H1 (cell line): ENCODE measurements at regions not wholly inside any gene's neighbourhood (a gene's known extent, or its start where the extent isn't known, plus 50 kb on each side); places are given as distances from the start of the nearest gene placed in this dataset.
A peak's percentile ranks its signal among the peaks of the same experiment; 100 is the strongest.
"Not testable (repeated sequence)": the region's sequence is repeated elsewhere in the genome, so short reads cannot be mapped to it uniquely, and the experiment has no call there.

Experiments used
- CTCF ChIA-PET: fragments of 300-600 bp; sonication (Branson Sonifier 250); formaldehyde crosslinking; loops from one replicate; lab custom pipeline; 2021; ENCODE audit not compliant: partially characterized antibody; lab: Charles Lee
- POLR2A ChIA-PET: fragments of 300-600 bp; sonication (Branson Sonifier 250); formaldehyde crosslinking; loops from one replicate; lab custom pipeline; 2021; ENCODE audit warnings: inconsistent platforms; ENCODE audit not compliant: partially characterized antibody; lab: Charles Lee
- DNase-seq, 2 experiments: peaks; one replicate each; pipeline versions ENCODE4 v3.0.0 to v3.0.0-alpha.2; 2010 to 2022; ENCODE audit warnings: low spot score in 2 of 2, low read depth in 1 of 2, mixed read lengths in 1 of 2
- FAIRE-seq: peaks from 2 replicates; lab custom pipeline; 2011; peaks lifted over from hg19 to GRCh38; lab: Jason Lieb, UNC
- H2AFZ ChIP-seq: 2 replicates; pipeline ENCODE4 v1.8.1; 2012; ENCODE audit warnings: low read length, inconsistent platforms
- H2AK5ac ChIP-seq: 2 replicates; pipeline ENCODE4 v1.6.1; 2013; ENCODE audit warnings: low read depth, low read length
- H2BK120ac ChIP-seq: replicated peaks from 2 replicates; pipeline ENCODE3; 2013; ENCODE audit warnings: low read depth, low read length, inconsistent platforms
- H2BK12ac ChIP-seq: 2 replicates; pipeline ENCODE4 v1.6.1; 2013; ENCODE audit warnings: low read depth, low read length
- H2BK15ac ChIP-seq: 2 replicates; pipeline ENCODE4 v1.6.1; 2013; ENCODE audit warnings: low read length
- H2BK20ac ChIP-seq: 2 replicates; pipeline ENCODE4 v1.6.1; 2013; ENCODE audit warnings: low read length
- H2BK5ac ChIP-seq: 2 replicates; pipeline ENCODE4 v1.6.1; 2013; ENCODE audit warnings: low read depth, low read length
- H3K14ac ChIP-seq: 2 replicates; pipeline ENCODE4 v1.6.1; 2013; ENCODE audit warnings: inconsistent platforms; ENCODE audit not compliant: insufficient read length
- H3K18ac ChIP-seq: 2 replicates; pipeline ENCODE4 v1.6.1; 2013; ENCODE audit warnings: low read length; ENCODE audit errors: extremely low read depth
- H3K23ac ChIP-seq: 2 replicates; pipeline ENCODE4 v1.6.1; 2013; ENCODE audit warnings: inconsistent platforms; ENCODE audit not compliant: insufficient read length
- H3K23me2 ChIP-seq: 2 replicates; pipeline ENCODE4 v1.6.1; 2013; ENCODE audit warnings: low read depth, low read length
- H3K27ac ChIP-seq: 2 replicates; pipeline ENCODE4 v1.6.1; 2011; ENCODE audit warnings: low read depth, low read length, inconsistent platforms
- H3K27me3 ChIP-seq, 4 experiments: replicated peaks in 1 of 4; 1 replicate in 1 of 4; 2 replicates in 3 of 4; pipeline versions ENCODE4 v1.6.1 to v1.8.1; 2011 to 2013; ENCODE audit warnings: low read length in 3 of 4, mild to moderate bottlenecking in 3 of 4, inconsistent platforms in 2 of 4, mixed read lengths in 2 of 4, moderate library complexity in 1 of 4; ENCODE audit not compliant: control insufficient read depth in 3 of 4, insufficient read depth in 3 of 4; ENCODE audit errors: extremely low read depth in 1 of 4
- H3K36me3 ChIP-seq, 4 experiments: 2 replicates each; pipeline versions ENCODE4 v1.6.1 to v1.8.1; 2011 to 2013; ENCODE audit warnings: mild to moderate bottlenecking in 4 of 4, low read length in 3 of 4, moderate library complexity in 2 of 4, control low read depth in 1 of 4, inconsistent platforms in 1 of 4; ENCODE audit not compliant: insufficient read depth in 4 of 4, control insufficient read depth in 2 of 4
- H3K4ac ChIP-seq: replicated peaks from 2 replicates; pipeline ENCODE3; 2013; ENCODE audit warnings: low read length, low read depth, mixed read lengths, inconsistent platforms; ENCODE audit not compliant: insufficient read length
- H3K4me1 ChIP-seq, 4 experiments: replicated peaks in 1 of 4; 1 replicate in 1 of 4; 2 replicates in 3 of 4; pipeline versions ENCODE4 v1.6.1 to v1.8.1; 2011 to 2013; ENCODE audit warnings: low read length in 3 of 4, inconsistent platforms in 2 of 4, mixed read lengths in 1 of 4; ENCODE audit not compliant: insufficient read depth in 4 of 4, control insufficient read depth in 3 of 4
- H3K4me2 ChIP-seq, 2 experiments: 2 replicates each; pipeline versions ENCODE4 v1.6.1 to v1.8.1; 2011 to 2013; ENCODE audit warnings: low read depth in 2 of 2, low read length in 2 of 2, control low read depth in 1 of 2, inconsistent platforms in 1 of 2, mild to moderate bottlenecking in 1 of 2; ENCODE audit not compliant: insufficient read depth in 1 of 2
- H3K4me3 ChIP-seq, 4 experiments: fragments of 200-600, 300-600 bp in 1 of 4; sonication (generic), shearing (Covaris generic), sonication (Bioruptor Twin) in 1 of 4; 2 replicates each; pipeline versions ENCODE4 v1.5.1 to v1.8.1; 2011 to 2016; ENCODE audit warnings: low read length in 4 of 4, low read depth in 3 of 4, control low read depth in 2 of 4, inconsistent platforms in 2 of 4, mild to moderate bottlenecking in 2 of 4, mixed read lengths in 1 of 4, moderate library complexity in 1 of 4; ENCODE audit not compliant: insufficient read depth in 2 of 4; ENCODE audit errors: extremely low read depth in 1 of 4
- H3K56ac ChIP-seq: replicated peaks from 2 replicates; pipeline ENCODE3; 2013; ENCODE audit warnings: low read depth, mild to moderate bottlenecking, mixed read lengths, low read length, inconsistent platforms; ENCODE audit not compliant: insufficient read length
- H3K79me1 ChIP-seq: 2 replicates; pipeline ENCODE4 v1.6.1; 2013; ENCODE audit warnings: low read depth, low read length, control low read depth
- H3K79me2 ChIP-seq, 2 experiments: 2 replicates each; pipeline versions ENCODE4 v1.6.1 to v1.8.1; 2012 to 2013; ENCODE audit warnings: low read length in 2 of 2, mild to moderate bottlenecking in 2 of 2, inconsistent platforms in 1 of 2; ENCODE audit not compliant: insufficient read depth in 2 of 2, control insufficient read depth in 1 of 2
- H3K9ac ChIP-seq, 4 experiments: replicated peaks in 1 of 4; 1 replicate in 1 of 4; 2 replicates in 3 of 4; pipeline versions ENCODE4 v1.6.1 to v1.8.1; 2011 to 2013; ENCODE audit warnings: low read depth in 3 of 4, low read length in 3 of 4, control low read depth in 2 of 4, mild to moderate bottlenecking in 2 of 4, moderate library complexity in 2 of 4, inconsistent platforms in 1 of 4; ENCODE audit errors: extremely low read depth in 1 of 4
- H3K9me3 ChIP-seq, 2 experiments: 2 replicates each; pipeline versions ENCODE4 v1.6.1 to v1.8.1; 2012 to 2013; ENCODE audit warnings: mild to moderate bottlenecking in 2 of 2, moderate library complexity in 2 of 2, control low read depth in 1 of 2, inconsistent platforms in 1 of 2, low read depth in 1 of 2, low read length in 1 of 2, mixed read lengths in 1 of 2; ENCODE audit not compliant: insufficient read depth in 2 of 2
- H4K20me1 ChIP-seq, 2 experiments: replicated peaks in 1 of 2; 2 replicates each; pipeline versions ENCODE3 to v1.8.1; 2011 to 2013; ENCODE audit warnings: inconsistent platforms in 2 of 2, low read length in 2 of 2, mild to moderate bottlenecking in 1 of 2; ENCODE audit not compliant: insufficient read depth in 2 of 2, control insufficient read depth in 1 of 2
- H4K5ac ChIP-seq: 2 replicates; pipeline ENCODE4 v1.6.1; 2013; ENCODE audit warnings: low read length, low read depth, mixed read lengths, inconsistent platforms; ENCODE audit not compliant: insufficient read length
- H4K8ac ChIP-seq: 2 replicates; pipeline ENCODE4 v1.8.0; 2013; ENCODE audit warnings: mild to moderate bottlenecking, moderate library complexity, low read length, inconsistent platforms; ENCODE audit not compliant: insufficient read depth; ENCODE audit errors: extremely low read depth
- H4K91ac ChIP-seq: replicated peaks from 2 replicates; pipeline ENCODE3; 2013; ENCODE audit warnings: low read length, mixed read lengths, inconsistent platforms; ENCODE audit not compliant: insufficient read length
- WGBS, 2 experiments: shearing (Covaris generic) in 1 of 2; methylation state at CpG; one replicate each; pipeline versions ENCODE4 v1.1.6 to v1.1.7; 2013 to 2015; ENCODE audit warnings: low lambda C conversion rate in 2 of 2, mixed read lengths in 2 of 2, inconsistent platforms in 1 of 2, low coverage in 1 of 2, missing lambda C conversion rate in 1 of 2; ENCODE audit not compliant: insufficient replicate concordance in 2 of 2, insufficient coverage in 1 of 2, insufficient read length in 1 of 2; ENCODE audit errors: extremely low coverage in 1 of 2, missing lambda C conversion rate in 1 of 2; 5-methylcytosine and 5-hydroxymethylcytosine counted together

DNA sequence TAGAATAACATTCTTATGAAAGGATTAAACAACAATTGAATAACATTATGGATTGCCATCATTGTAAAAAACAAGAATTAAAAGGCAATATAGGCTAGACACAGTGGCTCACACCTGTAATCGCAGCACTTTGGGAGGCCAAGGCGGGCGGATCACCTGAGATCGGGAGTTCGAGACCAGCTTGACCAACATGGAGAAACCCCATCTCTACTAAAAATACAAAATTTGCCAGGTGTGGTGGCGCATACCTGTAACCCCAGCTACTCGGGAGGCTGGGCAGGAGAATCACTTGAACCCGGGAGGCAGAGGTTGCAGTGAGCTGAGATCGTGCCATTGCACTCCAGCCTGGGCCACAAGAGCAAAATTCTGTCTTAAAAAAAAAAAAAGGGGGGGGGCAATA is 63.2 kb downstream of the OR2B2 start:
- H3K23ac ChIP-seq, H2BK120ac ChIP-seq, H4K91ac ChIP-seq, H3K79me2 ChIP-seq, H3K18ac ChIP-seq, H3K27ac ChIP-seq, H2BK5ac ChIP-seq, H4K20me1 ChIP-seq, H2AK5ac ChIP-seq, H3K4me2 ChIP-seq, H3K14ac ChIP-seq, H2BK20ac ChIP-seq, H3K4ac ChIP-seq, H3K79me1 ChIP-seq, H2AFZ ChIP-seq, H4K8ac ChIP-seq, H3K23me2 ChIP-seq, H3K4me3 ChIP-seq, H4K5ac ChIP-seq, H2BK12ac ChIP-seq, H3K9me3 ChIP-seq, H3K27me3 ChIP-seq, FAIRE-seq, H3K9ac ChIP-seq, H3K56ac ChIP-seq, H3K4me1 ChIP-seq, H2BK15ac ChIP-seq, H3K36me3 ChIP-seq: not testable (repeated sequence)
- POLR2A ChIA-PET: interaction anchor here (0.8 to 27.2 kb wide), 6 partner anchors 14 to 45 kb away, joined by 3 to 2035 read pairs (median 5); a partner anchor contains a TSS
- DNase-seq: peak in 1 of 2 experiments; percentile 16
- 98% methylated on average over 9 of the region's 9 CpGs; no CpG with 5 or more reads in 1 of the 2 experiments for WGBS, 2 experiments
- CTCF ChIA-PET: interaction anchor here (0.6 kb wide), 1 partner anchor 231 kb away, joined by 4 read pairs; the partner anchor contains the start of gene ZNF165
